UCSD-AML1 (cell line): ENCODE measurements at regions not wholly inside any gene's neighbourhood (a gene's known extent, or its start where the extent isn't known, plus 50 kb on each side); places are given as distances from the start of the nearest gene placed in this dataset.

Source experiments
- DNase-seq: peaks from one replicate; lab custom pipeline; 2025; ENCODE audit not compliant: unreplicated experiment; lab: John Stamatoyannopoulos, UW

DNA sequence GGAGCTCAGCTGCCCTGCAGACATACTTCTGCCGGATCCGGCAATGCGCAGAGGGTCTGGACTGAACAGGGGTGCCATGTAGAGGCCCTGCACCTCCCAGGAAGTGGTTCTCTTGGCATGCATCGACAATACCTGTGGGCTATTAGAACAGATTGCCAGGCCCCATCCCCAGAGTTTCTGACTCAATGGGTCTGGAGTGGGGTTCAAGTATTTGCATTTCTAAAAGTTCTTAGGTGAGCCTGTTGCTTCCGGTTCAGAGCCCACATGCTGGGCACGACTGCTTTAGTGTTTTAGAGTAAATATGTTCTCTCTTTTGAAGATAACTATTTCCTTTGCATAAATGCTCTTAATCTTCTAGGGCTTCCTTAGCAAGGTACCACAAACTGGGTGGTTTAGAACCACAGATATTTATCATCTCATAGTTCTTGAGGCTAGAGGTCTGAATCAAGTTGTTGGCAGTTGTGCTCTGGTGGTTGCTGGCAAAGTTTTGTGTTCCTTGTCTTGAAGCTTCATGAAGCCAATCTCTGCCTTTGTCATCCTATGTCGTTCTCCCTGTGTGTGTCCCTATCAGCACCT is 435.5 kb downstream of the TCERG1L start:
- DNase-seq, result no peak

DNA sequence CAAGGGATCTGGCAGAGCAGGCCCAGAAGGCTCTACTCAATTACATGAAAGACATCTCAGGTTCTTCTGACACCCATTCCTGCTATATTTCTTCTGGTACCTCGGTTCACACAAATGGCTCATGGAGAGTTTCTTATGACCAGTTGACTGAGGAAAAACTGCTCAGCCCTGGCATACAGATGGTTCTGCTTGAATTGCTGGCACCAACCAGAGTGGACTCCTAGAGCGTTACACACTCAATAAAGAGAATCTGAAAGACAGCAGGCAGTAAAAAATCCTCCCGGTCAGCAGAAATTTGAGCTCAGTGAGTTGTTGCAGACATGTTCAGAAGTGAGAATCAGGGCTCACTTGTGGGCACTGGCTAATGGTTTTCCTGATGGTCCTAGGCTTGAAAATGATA is 434.4 kb downstream of the TCERG1L start:
- no peak for DNase-seq

- no peak for DNase-seq
Observed at GRCh38 chr10:130878131-130878530, 433.4 kb downstream of the TCERG1L start.

DNA sequence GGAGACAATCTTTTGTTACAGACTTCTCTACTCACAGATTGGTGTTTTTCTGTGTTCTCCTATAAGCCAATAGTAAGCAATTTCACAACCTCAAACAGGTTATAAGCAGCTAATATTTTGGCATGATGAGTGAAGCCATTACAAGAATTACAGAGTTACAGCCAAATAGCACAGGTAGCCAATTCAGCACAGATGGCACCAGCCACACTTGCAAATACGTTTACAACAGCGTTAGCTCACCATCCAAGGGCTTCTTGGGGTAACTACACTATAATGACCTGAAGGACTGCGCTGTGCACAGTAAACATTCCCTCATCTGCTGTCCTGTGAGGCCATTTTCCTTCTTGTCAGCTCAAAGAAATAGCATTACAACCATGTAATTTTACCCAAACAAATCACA is 428.6 kb downstream of the TCERG1L start:
- no peak for DNase-seq

DNA sequence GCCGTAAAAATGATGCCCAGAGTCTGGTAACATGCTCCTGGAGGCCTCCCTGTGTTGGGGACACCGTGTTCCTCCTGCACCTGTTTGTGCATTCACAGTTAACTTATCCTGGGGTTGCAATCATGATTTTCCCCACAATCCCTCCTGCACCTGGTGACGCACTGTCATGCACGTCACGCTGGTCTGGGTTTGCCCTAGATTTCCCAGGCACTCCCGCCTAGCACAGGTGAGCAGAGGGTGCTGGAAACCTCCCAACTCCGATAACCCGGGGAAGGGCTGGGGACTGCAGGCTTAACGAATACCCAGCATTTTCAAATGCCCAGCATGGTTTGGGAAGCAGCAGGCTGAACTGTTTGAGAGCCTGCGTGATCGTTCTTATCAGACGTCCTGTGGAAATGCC is 427.1 kb downstream of the TCERG1L start:
- no peak for DNase-seq

DNA sequence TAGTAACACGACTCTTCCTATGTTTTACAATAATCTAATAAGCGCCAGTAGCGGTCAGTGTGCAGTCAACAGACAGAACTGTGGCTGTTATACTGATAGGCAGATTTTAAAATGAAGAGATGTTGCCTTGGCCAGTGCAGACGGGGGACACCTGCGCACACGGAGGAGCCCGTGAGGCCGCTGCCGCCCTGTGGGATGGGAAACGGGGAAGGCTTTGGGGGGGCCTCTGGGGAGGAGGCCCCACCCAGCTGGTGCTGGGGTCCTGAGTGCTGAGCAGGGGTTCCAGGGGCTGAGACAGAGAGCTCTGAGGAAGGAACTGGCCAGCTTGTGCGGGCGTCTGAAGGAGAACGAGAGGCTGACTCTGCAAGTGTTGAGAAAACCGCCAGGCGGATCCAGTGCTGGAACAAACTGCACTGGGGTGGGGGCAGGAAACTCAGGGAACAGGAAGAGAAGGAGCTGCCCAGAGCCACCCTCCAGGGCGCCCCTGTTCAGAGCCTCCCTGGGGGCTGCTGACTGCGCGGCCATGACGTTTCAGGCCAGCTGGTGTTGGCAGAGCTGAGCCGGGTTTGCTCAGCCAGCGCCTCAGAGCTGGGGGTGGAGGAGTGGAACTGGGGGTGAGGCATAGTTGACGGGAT is 426.4 kb downstream of the TCERG1L start:
- DNase-seq, result no peak

DNA sequence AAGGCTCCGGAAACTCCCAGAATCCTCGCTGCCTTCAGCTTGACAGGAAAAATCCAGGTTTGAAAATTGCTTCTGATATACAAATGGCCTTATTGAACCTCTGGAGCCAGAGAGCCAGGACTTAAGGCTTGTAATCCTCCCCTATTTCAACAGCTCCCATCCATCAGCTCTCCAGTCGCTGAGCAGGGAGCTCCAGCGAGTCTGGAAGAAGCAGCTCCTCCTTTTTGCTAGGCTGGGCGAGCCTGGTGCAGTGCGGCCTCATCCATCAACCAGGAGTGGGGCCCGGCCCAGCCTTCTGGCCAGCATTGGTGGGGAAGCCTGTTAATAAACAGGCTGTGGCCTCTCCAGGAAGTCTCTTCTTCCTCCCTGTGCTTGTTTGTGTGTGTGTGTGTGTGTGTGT is 424.4 kb downstream of the TCERG1L start:
- no peak for DNase-seq

GRCh38 chr10:130888493-130888892 is 423.0 kb downstream of the TCERG1L start:
- DNase-seq, result no peak

DNA sequence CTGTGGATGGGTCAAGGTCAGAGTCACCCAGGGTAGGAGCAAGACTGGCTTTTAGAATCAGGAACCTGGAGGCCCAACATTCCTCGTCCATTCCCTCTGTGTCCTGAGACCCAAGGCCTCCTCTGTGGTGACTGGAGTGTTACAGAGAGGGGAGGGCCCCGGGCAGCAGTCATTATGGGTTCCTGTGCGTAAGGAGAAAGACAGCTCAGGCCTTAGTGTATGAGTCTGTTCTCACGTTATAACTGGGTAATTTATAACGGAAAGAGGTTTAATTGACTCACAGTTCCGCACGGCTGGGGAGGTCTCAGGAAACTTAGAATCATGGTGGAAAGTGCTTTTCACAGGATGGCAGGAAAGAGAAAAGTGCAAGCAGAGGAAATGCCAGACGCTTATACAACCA is 422.3 kb downstream of the TCERG1L start:
- no peak for DNase-seq

- DNase-seq, result no peak
Observed at GRCh38 chr10:130889780-130890179, 421.7 kb downstream of the TCERG1L start.

- DNase-seq, result no peak
Observed at GRCh38 chr10:130891066-130891465, 420.5 kb downstream of the TCERG1L start.

DNA sequence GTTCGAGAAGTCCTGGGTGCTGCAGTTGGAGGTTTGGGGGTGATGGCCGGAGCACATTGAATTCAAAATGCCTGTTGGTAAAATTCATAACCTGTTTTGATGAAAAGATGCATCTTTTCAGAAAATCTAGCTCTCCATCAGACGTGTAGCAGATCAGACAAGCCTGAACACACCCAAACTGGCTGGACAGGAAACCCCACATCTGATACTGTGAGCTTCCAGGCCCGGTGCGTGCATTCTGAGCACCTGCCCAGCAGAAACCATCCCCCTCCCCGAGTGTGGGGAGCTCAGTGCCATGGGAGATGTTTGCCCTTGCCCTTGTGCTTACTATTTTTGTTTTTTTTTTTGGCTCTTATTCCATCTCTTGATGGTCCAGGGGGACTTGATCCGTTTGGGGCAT is 417.1 kb downstream of the TCERG1L start:
- DNase-seq, result no peak

GRCh38 chr10:130895161-130895560 is 416.4 kb downstream of the TCERG1L start:
- DNase-seq, result no peak

GRCh38 chr10:130897815-130898214 is 413.7 kb downstream of the TCERG1L start:
- DNase-seq, result no peak

GRCh38 chr10:130898381-130898780 is 413.1 kb downstream of the TCERG1L start:
- no peak for DNase-seq

DNA sequence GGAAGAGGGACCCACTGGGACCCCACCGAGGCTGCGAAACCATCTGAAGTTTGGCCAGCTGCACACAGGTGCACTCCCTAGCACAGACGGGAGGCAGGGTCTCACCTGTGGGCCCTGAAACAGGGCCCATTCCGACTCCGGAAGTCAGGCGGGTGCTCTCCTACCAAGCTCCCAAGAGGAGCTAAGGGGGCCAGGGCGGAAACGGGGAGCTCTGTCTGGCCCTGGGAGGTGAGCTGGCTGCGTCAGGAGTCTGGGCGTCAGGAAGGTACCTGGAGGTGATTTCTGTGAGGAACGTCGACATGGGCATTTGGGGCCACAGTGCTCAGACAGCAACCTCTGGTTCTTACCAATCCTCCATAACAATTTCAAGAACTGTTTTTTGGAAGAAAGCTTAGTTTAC is 411.7 kb downstream of the TCERG1L start:
- DNase-seq, result no peak

GRCh38 chr10:130900441-130901160 is 410.9 kb downstream of the TCERG1L start:
- DNase-seq, result no peak

- no peak for DNase-seq
Observed at GRCh38 chr10:130901311-130902165, 410.0 kb downstream of the TCERG1L start.

GRCh38 chr10:130902471-130902870 is 409.1 kb downstream of the TCERG1L start:
- DNase-seq, result no peak

- no peak for DNase-seq
Observed at GRCh38 chr10:130902929-130903328, 408.6 kb downstream of the TCERG1L start.

- no peak for DNase-seq
Observed at GRCh38 chr10:130904676-130905075, 406.8 kb downstream of the TCERG1L start.

DNA sequence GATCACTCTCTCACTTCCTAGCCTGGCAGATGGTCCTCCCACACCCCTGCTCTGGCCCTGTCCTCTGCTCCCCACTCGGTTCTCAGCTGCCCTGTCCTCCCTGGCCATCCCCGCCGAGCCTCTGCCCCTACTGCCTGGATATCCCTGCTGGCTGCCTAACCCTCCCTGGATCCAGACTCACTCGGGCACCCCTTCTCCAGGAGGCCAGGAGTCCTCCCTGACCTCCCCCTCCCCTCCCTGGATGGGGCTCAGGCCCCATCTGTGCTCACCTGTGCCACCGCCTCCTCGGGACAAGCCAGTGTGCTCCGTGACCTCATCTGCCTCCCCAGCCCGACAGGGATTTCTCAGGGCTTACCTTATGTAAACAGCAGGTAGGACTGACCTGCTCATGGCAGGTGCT is 406.1 kb downstream of the TCERG1L start:
- no peak for DNase-seq
